H1 (cell line): ENCODE measurements at regions not wholly inside any gene's neighbourhood (a gene's known extent, or its start where the extent isn't known, plus 50 kb on each side); places are given as distances from the start of the nearest gene placed in this dataset.

ENCODE experiments used
- ASH2L ChIP-seq: fragments of 200-600, 300-600 bp; sonication (generic); IDR thresholded peaks from one replicate; pipeline ENCODE4 v1.7.1; 2017; ENCODE audit warnings: low read length
- BACH1 ChIP-seq: IDR thresholded peaks from 2 replicates; pipeline ENCODE4 v1.6.1; 2012; ENCODE audit warnings: low read length, improper control_type of control experiment
- EGR1 ChIP-seq: IDR thresholded peaks from 2 replicates; pipeline ENCODE4 v1.6.1; 2011; ENCODE audit warnings: low read depth, low read length, borderline replicate concordance
- SIN3A ChIP-seq, 2 experiments: IDR thresholded peaks in 1 of 2; conservative IDR thresholded peaks in 1 of 2; 2 replicates each; pipeline ENCODE4 v1.6.1; 2011 to 2012; ENCODE audit warnings: low read length in 2 of 2, improper control_type of control experiment in 1 of 2, low read depth in 1 of 2, mild to moderate bottlenecking in 1 of 2
- SP1 ChIP-seq: IDR thresholded peaks from 2 replicates; pipeline ENCODE4 v1.6.1; 2011; ENCODE audit warnings: low read depth, low read length
- TEAD4 ChIP-seq: IDR thresholded peaks from 2 replicates; pipeline ENCODE4 v1.6.1; 2012; ENCODE audit warnings: low read depth, low read length, inconsistent platforms, mixed read lengths
- TF ChIP-seq, protein P1 (sequence below): IDR thresholded peaks from 2 replicates; pipeline ENCODE4 v1.6.1; 2011; ENCODE audit warnings: low read depth, mild to moderate bottlenecking, low read length; ENCODE audit not compliant: insufficient read depth

DNA sequence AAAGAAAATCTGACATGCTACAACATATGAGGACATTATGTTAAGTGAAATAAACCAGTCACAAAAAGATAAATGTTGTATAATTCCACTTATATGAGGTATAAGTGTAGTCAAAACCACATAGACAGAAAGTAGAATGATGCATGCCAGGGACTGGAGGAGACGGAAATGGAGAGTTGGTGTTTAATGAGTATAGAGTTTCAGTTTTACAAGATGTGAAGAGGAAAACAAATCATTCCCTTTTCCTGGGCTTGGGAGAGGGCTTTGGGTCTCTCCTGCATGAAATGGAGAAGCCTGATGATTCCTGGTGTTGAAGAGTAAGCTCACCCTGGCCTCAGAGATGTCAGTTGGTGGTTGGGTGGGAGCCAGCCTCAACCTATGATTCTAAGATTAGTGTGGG lies 158.4 kb upstream of the PLXNC1 start (continued):
- TF ChIP-seq ASH2L (no peak), TEAD4 (no peak), BACH1 (no peak), SIN3A (conservative IDR thresholded peaks at IDR 0.05 in 1 of 2, IDR thresholded peaks at IDR 0.05 in 1 of 2; ENCODE audit: low read depth in 1 of 2, low read length in 2 of 2) (no peak), SP1 (no peak), EGR1 (no peak)
- TF ChIP-seq, protein P1, sequence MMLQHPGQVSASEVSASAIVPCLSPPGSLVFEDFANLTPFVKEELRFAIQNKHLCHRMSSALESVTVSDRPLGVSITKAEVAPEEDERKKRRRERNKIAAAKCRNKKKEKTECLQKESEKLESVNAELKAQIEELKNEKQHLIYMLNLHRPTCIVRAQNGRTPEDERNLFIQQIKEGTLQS = no peak
